Hematopoietic multipotent progenitor cell treated with erythropoietin and hydrocortisone succinate and interleukin-3 and kit ligand, for 6 days (in vitro differentiated cells): ENCODE measurements at regions not wholly inside any gene's neighbourhood (a gene's known extent, or its start where the extent isn't known, plus 50 kb on each side); places are given as distances from the start of the nearest gene placed in this dataset.
"Not testable (repeated sequence)": the region's sequence is repeated elsewhere in the genome, so short reads cannot be mapped to it uniquely, and the experiment has no call there.

ENCODE experiments used
- DNase-seq: peaks from one replicate; pipeline ENCODE4 v3.0.0-alpha.2; 2015

- DNase-seq = no peak
Measured at GRCh38 chr5:105213078-105213477, 1650.5 kb upstream of the NUDT12 start.

- DNase-seq = no peak
Measured at GRCh38 chr5:105207066-105207465, 1644.5 kb upstream of the NUDT12 start.

- no peak for DNase-seq
Measured at GRCh38 chr5:105197531-105197930, 1634.9 kb upstream of the NUDT12 start.

- DNase-seq = no peak
Measured at GRCh38 chr5:105195765-105196164, 1633.2 kb upstream of the NUDT12 start.

- DNase-seq = no peak
Measured at GRCh38 chr5:105172918-105173317, 1610.3 kb upstream of the NUDT12 start.

- DNase-seq = no peak
Measured at GRCh38 chr5:105168806-105169205, 1606.2 kb upstream of the NUDT12 start.

GRCh38 chr5:105167092-105167491, 1604.5 kb upstream of the NUDT12 start:
- DNase-seq = no peak

- no peak for DNase-seq
Measured at GRCh38 chr5:105163547-105163946, 1601.0 kb upstream of the NUDT12 start.

- DNase-seq = not testable (repeated sequence)
Measured at GRCh38 chr5:105162557-105162956, 1600.0 kb upstream of the NUDT12 start.

GRCh38 chr5:105158526-105158925, 1595.9 kb upstream of the NUDT12 start:
- no peak for DNase-seq

- no peak for DNase-seq
Measured at GRCh38 chr5:105150323-105150722, 1587.7 kb upstream of the NUDT12 start.

GRCh38 chr5:105146867-105147266, 1584.3 kb upstream of the NUDT12 start:
- no peak for DNase-seq

GRCh38 chr5:105145152-105145551, 1582.6 kb upstream of the NUDT12 start:
- no peak for DNase-seq

GRCh38 chr5:105134328-105134727, 1571.7 kb upstream of the NUDT12 start:
- no peak for DNase-seq

GRCh38 chr5:105133087-105133486, 1570.5 kb upstream of the NUDT12 start:
- DNase-seq = no peak

GRCh38 chr5:105132581-105132980, 1570.0 kb upstream of the NUDT12 start:
- no peak for DNase-seq

- no peak for DNase-seq
Measured at GRCh38 chr5:105131045-105131444, 1568.5 kb upstream of the NUDT12 start.

GRCh38 chr5:105101577-105101976, 1539.0 kb upstream of the NUDT12 start:
- DNase-seq = no peak

- no peak for DNase-seq
Measured at GRCh38 chr5:105088961-105089360, 1526.4 kb upstream of the NUDT12 start.

- no peak for DNase-seq
Measured at GRCh38 chr5:105088102-105088501, 1525.5 kb upstream of the NUDT12 start.

- DNase-seq = no peak
Measured at GRCh38 chr5:105057893-105058292, 1495.3 kb upstream of the NUDT12 start.

GRCh38 chr5:105057001-105057436, 1494.4 kb upstream of the NUDT12 start:
- DNase-seq = no peak

GRCh38 chr5:105054406-105054805, 1491.8 kb upstream of the NUDT12 start:
- no peak for DNase-seq

- no peak for DNase-seq
Measured at GRCh38 chr5:105042623-105043022, 1480.0 kb upstream of the NUDT12 start.

GRCh38 chr5:105036814-105037213, 1474.2 kb upstream of the NUDT12 start:
- DNase-seq = not testable (repeated sequence)

- no peak for DNase-seq
Measured at GRCh38 chr5:105034401-105034763, 1471.8 kb upstream of the NUDT12 start.
